ENCODE measurements at regions not wholly inside any gene's neighbourhood (a gene's known extent, or its start where the extent isn't known, plus 50 kb on each side); places are given as distances from the start of the nearest gene placed in this dataset.

DNA sequence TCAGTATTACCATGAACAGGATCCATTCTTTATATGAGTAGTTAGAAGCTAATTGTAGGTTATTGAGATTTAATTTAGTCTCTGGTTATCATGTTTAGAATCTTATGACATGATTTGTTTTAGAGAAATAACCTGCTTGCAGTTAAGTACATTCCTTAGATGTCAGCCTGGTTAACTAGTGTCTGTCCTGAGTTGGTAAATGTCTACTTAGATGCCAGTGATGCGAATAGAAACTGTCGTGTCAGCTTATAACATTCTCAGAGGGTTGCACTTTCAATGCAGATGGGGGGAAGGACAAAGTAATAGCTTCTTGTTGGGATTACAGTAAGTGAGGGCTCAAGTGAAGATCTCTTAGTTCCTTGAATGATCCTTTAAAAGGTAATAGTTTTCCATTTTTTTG is 227.8 kb upstream of the SPRY1 start:
- TF ChIP-seq, protein P1, sequence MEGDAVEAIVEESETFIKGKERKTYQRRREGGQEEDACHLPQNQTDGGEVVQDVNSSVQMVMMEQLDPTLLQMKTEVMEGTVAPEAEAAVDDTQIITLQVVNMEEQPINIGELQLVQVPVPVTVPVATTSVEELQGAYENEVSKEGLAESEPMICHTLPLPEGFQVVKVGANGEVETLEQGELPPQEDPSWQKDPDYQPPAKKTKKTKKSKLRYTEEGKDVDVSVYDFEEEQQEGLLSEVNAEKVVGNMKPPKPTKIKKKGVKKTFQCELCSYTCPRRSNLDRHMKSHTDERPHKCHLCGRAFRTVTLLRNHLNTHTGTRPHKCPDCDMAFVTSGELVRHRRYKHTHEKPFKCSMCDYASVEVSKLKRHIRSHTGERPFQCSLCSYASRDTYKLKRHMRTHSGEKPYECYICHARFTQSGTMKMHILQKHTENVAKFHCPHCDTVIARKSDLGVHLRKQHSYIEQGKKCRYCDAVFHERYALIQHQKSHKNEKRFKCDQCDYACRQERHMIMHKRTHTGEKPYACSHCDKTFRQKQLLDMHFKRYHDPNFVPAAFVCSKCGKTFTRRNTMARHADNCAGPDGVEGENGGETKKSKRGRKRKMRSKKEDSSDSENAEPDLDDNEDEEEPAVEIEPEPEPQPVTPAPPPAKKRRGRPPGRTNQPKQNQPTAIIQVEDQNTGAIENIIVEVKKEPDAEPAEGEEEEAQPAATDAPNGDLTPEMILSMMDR (conservative IDR thresholded peaks at IDR 0.05; ENCODE audit: low read depth, low read length): no peak
- no peak for TF ChIP-seq EZH2 (IDR thresholded peaks at IDR 0.05; ENCODE audit: borderline replicate concordance, low read depth, low read length, poor library complexity, severe bottlenecking)

Measured in A673 (cell line).